ENCODE measurements at regions not wholly inside any gene's neighbourhood (a gene's known extent, or its start where the extent isn't known, plus 50 kb on each side); places are given as distances from the start of the nearest gene placed in this dataset.

DNA sequence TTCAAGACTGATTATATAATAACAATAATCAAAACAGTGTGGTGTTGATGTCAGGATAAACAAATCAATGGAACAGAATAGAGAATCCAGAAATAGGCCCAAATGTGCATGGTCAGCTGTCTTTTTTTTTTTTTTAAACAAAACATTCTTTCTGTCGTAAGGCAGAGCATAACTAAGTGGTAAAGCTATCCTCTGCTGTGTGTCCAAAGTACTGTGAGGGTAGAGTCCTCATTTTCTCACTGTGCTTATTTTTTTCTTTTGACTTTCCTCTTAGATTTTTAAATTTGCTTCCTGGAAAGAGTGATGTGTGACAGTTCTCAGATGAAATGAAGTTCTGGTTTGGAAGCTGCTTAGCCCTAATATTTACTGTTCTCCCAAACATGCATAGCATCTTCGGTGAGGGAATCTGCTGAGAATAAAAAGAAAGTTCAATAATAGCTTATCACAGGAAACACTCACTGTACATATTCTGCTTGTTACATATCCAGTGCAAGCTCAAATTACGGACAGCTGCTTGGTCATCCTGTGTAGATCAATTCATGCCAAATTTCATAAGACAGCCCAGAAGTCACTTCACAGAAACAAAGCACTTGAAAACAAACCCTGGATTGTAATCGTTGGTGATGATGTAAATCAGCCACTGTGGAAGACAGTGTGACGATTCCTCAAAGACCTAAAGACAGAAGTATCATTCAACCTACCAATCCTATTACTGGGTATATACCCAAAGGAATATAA lies 423.9 kb downstream of the NEBL start:
- H3K27ac ChIP-seq = no peak overlapping the region
- no peaks in the 10 kb centered on the region for H3K4me1 ChIP-seq
- DNase-seq (no peak), FAIRE-seq (no peak), ATAC-seq (no peak)
- no peaks in the 10 kb centered on the region for H3K9me3 ChIP-seq
- no peaks in the 10 kb centered on the region for H3K27me3 ChIP-seq
- 44 to 53% methylated on average over 5 of the region's 5 CpGs for WGBS, 2 donors
- intact Hi-C loops (cut with DNase I) = no loop called here
- TF ChIP-seq, protein P1, sequence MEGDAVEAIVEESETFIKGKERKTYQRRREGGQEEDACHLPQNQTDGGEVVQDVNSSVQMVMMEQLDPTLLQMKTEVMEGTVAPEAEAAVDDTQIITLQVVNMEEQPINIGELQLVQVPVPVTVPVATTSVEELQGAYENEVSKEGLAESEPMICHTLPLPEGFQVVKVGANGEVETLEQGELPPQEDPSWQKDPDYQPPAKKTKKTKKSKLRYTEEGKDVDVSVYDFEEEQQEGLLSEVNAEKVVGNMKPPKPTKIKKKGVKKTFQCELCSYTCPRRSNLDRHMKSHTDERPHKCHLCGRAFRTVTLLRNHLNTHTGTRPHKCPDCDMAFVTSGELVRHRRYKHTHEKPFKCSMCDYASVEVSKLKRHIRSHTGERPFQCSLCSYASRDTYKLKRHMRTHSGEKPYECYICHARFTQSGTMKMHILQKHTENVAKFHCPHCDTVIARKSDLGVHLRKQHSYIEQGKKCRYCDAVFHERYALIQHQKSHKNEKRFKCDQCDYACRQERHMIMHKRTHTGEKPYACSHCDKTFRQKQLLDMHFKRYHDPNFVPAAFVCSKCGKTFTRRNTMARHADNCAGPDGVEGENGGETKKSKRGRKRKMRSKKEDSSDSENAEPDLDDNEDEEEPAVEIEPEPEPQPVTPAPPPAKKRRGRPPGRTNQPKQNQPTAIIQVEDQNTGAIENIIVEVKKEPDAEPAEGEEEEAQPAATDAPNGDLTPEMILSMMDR (IDR thresholded peaks at IDR 0.05) = no peak
- H3K36me3 ChIP-seq = no peaks in the 10 kb centered on the region
- H3K4me3 ChIP-seq = no peak overlapping the region

DNA sequence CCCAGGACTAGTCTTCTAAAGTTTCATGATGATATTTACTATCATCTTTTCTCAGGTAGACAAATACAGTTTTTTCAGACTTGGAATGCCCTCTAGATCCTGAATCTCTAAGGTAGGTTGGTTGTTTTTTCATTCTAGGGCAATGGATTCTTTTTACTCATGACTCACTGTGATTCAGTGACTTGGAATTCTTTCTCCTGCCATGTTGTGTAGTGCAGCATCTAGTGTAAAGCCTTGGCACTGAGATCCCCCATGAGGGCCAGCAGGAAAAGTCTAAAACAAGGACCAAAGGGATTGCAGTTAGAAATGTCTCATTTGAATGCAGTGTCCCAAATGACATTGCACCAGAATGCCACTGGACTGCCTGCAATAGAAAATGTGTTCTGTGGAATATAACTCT lies 430.4 kb downstream of the NEBL start:
- H3K4me1 ChIP-seq = no peaks in the 10 kb centered on the region
- TF ChIP-seq, protein P1 (IDR thresholded peaks at IDR 0.05) = no peak
- no peak overlapping the region for H3K27ac ChIP-seq
- no peaks in the 10 kb centered on the region for H3K36me3 ChIP-seq
- DNase-seq (no peak), ATAC-seq (no peak), FAIRE-seq (no peak)
- no peaks in the 10 kb centered on the region for H3K9me3 ChIP-seq
- intact Hi-C loops (cut with DNase I) = no loop called here
- H3K27me3 ChIP-seq = no peaks in the 10 kb centered on the region
- no peak overlapping the region for H3K4me3 ChIP-seq

DNA sequence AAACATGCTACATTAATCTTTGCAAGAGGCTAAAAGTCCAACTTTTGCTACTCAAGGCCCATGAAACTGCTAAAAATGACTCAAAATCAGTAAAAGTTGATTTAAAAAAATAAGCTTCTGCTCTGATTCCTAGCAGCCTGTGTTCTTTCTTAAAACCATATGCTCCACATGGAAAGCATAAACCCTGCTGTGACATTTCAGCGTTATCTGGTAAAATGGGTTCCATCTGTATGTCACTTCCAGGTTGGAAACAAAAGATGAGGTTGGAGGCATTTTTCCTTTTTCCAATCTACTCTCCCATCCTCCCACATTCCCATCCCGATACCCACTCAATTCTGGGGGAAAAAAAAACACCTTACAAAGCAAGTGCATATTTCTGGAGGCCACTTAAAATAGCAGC lies 439.5 kb downstream of the NEBL start:
- TF ChIP-seq, protein P1 (IDR thresholded peaks at IDR 0.05) = no peak
- no peaks in the 10 kb centered on the region for H3K36me3 ChIP-seq
- H3K4me3 ChIP-seq = no peak overlapping the region
- no peaks in the 10 kb centered on the region for H3K9me3 ChIP-seq
- no peak for ATAC-seq
- no peak for FAIRE-seq
- intact Hi-C loops (cut with DNase I) = no loop called here
- H3K27ac ChIP-seq = no peak overlapping the region
- WGBS, 2 donors = 56 to 71% methylated on average over 2 of the region's 2 CpGs
- no peak for DNase-seq
- H3K27me3 ChIP-seq = no peaks in the 10 kb centered on the region
- no peaks in the 10 kb centered on the region for H3K4me1 ChIP-seq

DNA sequence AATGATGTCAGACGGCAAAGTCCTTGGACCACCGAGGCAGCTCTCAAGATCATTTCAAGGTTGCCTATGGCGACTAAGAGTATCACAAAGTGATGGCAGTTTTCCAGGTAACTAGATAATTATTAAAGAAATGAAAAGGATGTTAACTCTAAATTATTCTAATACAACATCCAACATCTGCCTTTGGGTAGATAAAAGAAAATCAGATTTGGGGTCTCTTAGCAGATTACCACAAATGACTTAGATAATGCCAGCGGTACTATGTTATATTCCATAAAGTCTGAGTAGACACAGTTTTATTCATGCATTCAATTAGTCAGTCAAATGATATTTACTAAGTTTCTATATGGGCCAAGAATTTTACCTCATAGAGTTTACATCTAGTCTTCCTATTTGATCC lies 441.3 kb downstream of the NEBL start:
- Histone ChIP-seq H3K36me3 (no peaks in the 10 kb centered on the region), H3K4me3 (no peak overlapping the region), H3K27me3 (no peaks in the 10 kb centered on the region), H3K9me3 (no peaks in the 10 kb centered on the region), H3K27ac (no peak overlapping the region), H3K4me1 (no peaks in the 10 kb centered on the region)
- intact Hi-C loops (cut with DNase I) = no loop called here
- TF ChIP-seq, protein P1 (IDR thresholded peaks at IDR 0.05) = no peak
- ATAC-seq (no peak), FAIRE-seq (no peak), DNase-seq (no peak)
- WGBS, 2 donors = 44 to 56% methylated on average over 4 of the region's 4 CpGs

DNA sequence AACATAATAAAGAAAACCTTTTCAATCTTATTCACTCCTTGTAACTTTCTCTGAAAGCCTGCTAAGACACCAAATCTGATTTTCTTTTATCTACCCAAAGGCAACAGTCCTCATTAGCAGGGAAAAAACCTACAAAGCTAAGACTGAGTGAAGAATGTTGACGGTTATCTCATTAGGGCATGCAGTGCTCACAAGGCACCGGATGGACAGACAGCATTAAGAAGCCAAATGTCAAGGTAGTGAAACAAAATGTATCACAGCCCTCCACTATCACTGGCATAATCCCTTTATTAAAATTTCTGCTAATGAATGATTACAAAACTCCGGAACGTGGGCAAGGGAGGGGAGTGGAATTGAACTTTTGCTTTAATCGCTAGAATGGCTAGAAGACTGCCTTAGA lies 442.8 kb downstream of the NEBL start:
- no peak overlapping the region for H3K27ac ChIP-seq
- TF ChIP-seq, protein P1 (IDR thresholded peaks at IDR 0.05) = no peak
- no peaks in the 10 kb centered on the region for H3K4me1 ChIP-seq
- intact Hi-C loops (cut with DNase I) = no loop called here
- FAIRE-seq (no peak), DNase-seq (no peak), ATAC-seq (no peak)
- no peaks in the 10 kb centered on the region for H3K36me3 ChIP-seq
- H3K4me3 ChIP-seq = no peak overlapping the region
- H3K9me3 ChIP-seq = no peaks in the 10 kb centered on the region
- H3K27me3 ChIP-seq = no peaks in the 10 kb centered on the region
- WGBS, 2 donors = 47 to 57% methylated on average over 5 of the region's 5 CpGs

All from pancreas (tissue), 10 donors.